Activated naive CD4-positive, alpha-beta T cell treated with anti-CD3 and anti-CD28 coated beads, Interleukin-2, amount 50 U/mL, for 24 hours (primary cell): ENCODE measurements at regions not wholly inside any gene's neighbourhood (a gene's known extent, or its start where the extent isn't known, plus 50 kb on each side); places are given as distances from the start of the nearest gene placed in this dataset.
"Not testable (repeated sequence)": the region's sequence is repeated elsewhere in the genome, so short reads cannot be mapped to it uniquely, and the experiment has no call there.

Experiments used
- H3K27ac Mint-ChIP-seq: one replicate; pipeline ENCODE4 v1.8.0; 2021; ENCODE audit warnings: mild to moderate bottlenecking, mixed read lengths
- H3K27me3 Mint-ChIP-seq: one replicate; pipeline ENCODE4 v1.8.0; 2021; ENCODE audit warnings: mixed read lengths
- H3K36me3 Mint-ChIP-seq: one replicate; pipeline ENCODE4 v1.8.0; 2021; ENCODE audit warnings: mixed read lengths
- H3K4me1 Mint-ChIP-seq: one replicate; pipeline ENCODE4 v1.8.0; 2021; ENCODE audit warnings: mixed read lengths
- H3K4me3 Mint-ChIP-seq: one replicate; pipeline ENCODE4 v1.8.0; 2021; ENCODE audit warnings: mild to moderate bottlenecking, mixed read lengths
- H3K9me3 Mint-ChIP-seq: one replicate; pipeline ENCODE4 v1.8.0; 2021; ENCODE audit warnings: mixed read lengths

GRCh38 chr10:4623757-4624420 lies 202.1 kb upstream of the AKR1E2 start:
- Mint-ChIP-seq H3K4me1 (no peaks in the 10 kb centered on the region), H3K4me3 (no peak overlapping the region), H3K27me3 (peaks cover 3% of the 10 kb centered on the region), H3K36me3 (no peaks in the 10 kb centered on the region), H3K27ac (no peak overlapping the region), H3K9me3 (peaks cover 4% of the 10 kb centered on the region)

- Mint-ChIP-seq H3K4me3 (no peak overlapping the region), H3K27me3 (peaks cover 3% of the 10 kb centered on the region), H3K36me3 (no peaks in the 10 kb centered on the region), H3K9me3 (peaks cover 4% of the 10 kb centered on the region), H3K27ac (no peak overlapping the region), H3K4me1 (no peaks in the 10 kb centered on the region)
Measured at GRCh38 chr10:4623200-4623599, 202.8 kb upstream of the AKR1E2 start.

GRCh38 chr10:4622384-4622783 lies 203.6 kb upstream of the AKR1E2 start:
- Mint-ChIP-seq H3K27ac (no peak overlapping the region), H3K4me1 (no peaks in the 10 kb centered on the region), H3K4me3 (no peak overlapping the region), H3K36me3 (no peaks in the 10 kb centered on the region), H3K9me3 (no peaks in the 10 kb centered on the region), H3K27me3 (peaks cover 5% of the 10 kb centered on the region)

GRCh38 chr10:4617589-4617988 lies 208.4 kb upstream of the AKR1E2 start:
- H3K27ac Mint-ChIP-seq: no peak overlapping the region
- no peak overlapping the region for H3K4me3 Mint-ChIP-seq
- H3K27me3 Mint-ChIP-seq: peaks cover 5% of the 10 kb centered on the region
- peaks cover 9% of the 10 kb centered on the region for H3K9me3 Mint-ChIP-seq
- H3K36me3 Mint-ChIP-seq: peaks cover 3% of the 10 kb centered on the region
- no peaks in the 10 kb centered on the region for H3K4me1 Mint-ChIP-seq

- Mint-ChIP-seq H3K4me3 (no peak overlapping the region), H3K27ac (no peak overlapping the region), H3K9me3 (peaks cover 9% of the 10 kb centered on the region), H3K36me3 (peaks cover 3% of the 10 kb centered on the region), H3K27me3 (peaks cover 7% of the 10 kb centered on the region), H3K4me1 (no peaks in the 10 kb centered on the region)
Measured at GRCh38 chr10:4615042-4615441, 211.0 kb upstream of the AKR1E2 start.

- Mint-ChIP-seq H3K27me3 (peaks cover 7% of the 10 kb centered on the region), H3K4me1 (no peaks in the 10 kb centered on the region), H3K4me3 (no peak overlapping the region), H3K36me3 (no peaks in the 10 kb centered on the region), H3K27ac (no peak overlapping the region), H3K9me3 (no peaks in the 10 kb centered on the region)
Measured at GRCh38 chr10:4609251-4609650, 216.8 kb upstream of the AKR1E2 start.

GRCh38 chr10:4607681-4608080 lies 218.3 kb upstream of the AKR1E2 start:
- Mint-ChIP-seq H3K27ac (no peak overlapping the region), H3K4me1 (no peaks in the 10 kb centered on the region), H3K9me3 (no peaks in the 10 kb centered on the region), H3K27me3 (peaks cover 4% of the 10 kb centered on the region), H3K4me3 (no peak overlapping the region), H3K36me3 (no peaks in the 10 kb centered on the region)

GRCh38 chr10:4606856-4607636 lies 219.0 kb upstream of the AKR1E2 start:
- Mint-ChIP-seq H3K9me3 (no peaks in the 10 kb centered on the region), H3K4me1 (no peaks in the 10 kb centered on the region), H3K4me3 (no peak overlapping the region), H3K27ac (no peak overlapping the region), H3K27me3 (peaks cover 4% of the 10 kb centered on the region), H3K36me3 (no peaks in the 10 kb centered on the region)

- no peak overlapping the region for H3K27ac Mint-ChIP-seq
- no peaks in the 10 kb centered on the region for H3K36me3 Mint-ChIP-seq
- H3K9me3 Mint-ChIP-seq: no peaks in the 10 kb centered on the region
- no peak overlapping the region for H3K4me3 Mint-ChIP-seq
- peaks cover 2% of the 10 kb centered on the region for H3K27me3 Mint-ChIP-seq
- no peaks in the 10 kb centered on the region for H3K4me1 Mint-ChIP-seq
Measured at GRCh38 chr10:4602764-4603491, 223.1 kb upstream of the AKR1E2 start.

GRCh38 chr10:4599471-4599870 lies 226.5 kb upstream of the AKR1E2 start:
- H3K36me3 Mint-ChIP-seq: no peaks in the 10 kb centered on the region
- no peak overlapping the region for H3K27ac Mint-ChIP-seq
- H3K27me3 Mint-ChIP-seq: peaks cover 2% of the 10 kb centered on the region
- no peak overlapping the region for H3K4me3 Mint-ChIP-seq
- no peaks in the 10 kb centered on the region for H3K4me1 Mint-ChIP-seq
- H3K9me3 Mint-ChIP-seq: no peaks in the 10 kb centered on the region

GRCh38 chr10:4597898-4598297 lies 228.1 kb upstream of the AKR1E2 start:
- H3K9me3 Mint-ChIP-seq, H3K4me1 Mint-ChIP-seq: not testable (repeated sequence)

GRCh38 chr10:4596951-4597350 lies 229.1 kb upstream of the AKR1E2 start:
- Mint-ChIP-seq H3K9me3 (no peaks in the 10 kb centered on the region), H3K36me3 (no peaks in the 10 kb centered on the region), H3K4me1 (no peaks in the 10 kb centered on the region), H3K27me3 (peaks cover 2% of the 10 kb centered on the region), H3K27ac (no peak overlapping the region), H3K4me3 (no peak overlapping the region)

More at GRCh38 chr10:4597898-4598297, 228.1 kb upstream of the AKR1E2 start:
- not testable (repeated sequence) for H3K36me3 Mint-ChIP-seq, H3K27ac Mint-ChIP-seq, H3K27me3 Mint-ChIP-seq, H3K4me3 Mint-ChIP-seq

GRCh38 chr10:4595719-4596319 lies 230.2 kb upstream of the AKR1E2 start:
- Mint-ChIP-seq H3K27ac (no peak overlapping the region), H3K4me1 (no peaks in the 10 kb centered on the region), H3K27me3 (peaks cover 2% of the 10 kb centered on the region), H3K4me3 (no peak overlapping the region), H3K36me3 (no peaks in the 10 kb centered on the region), H3K9me3 (no peaks in the 10 kb centered on the region)

- Mint-ChIP-seq H3K27ac (no peak overlapping the region), H3K27me3 (peaks cover 2% of the 10 kb centered on the region), H3K4me3 (no peak overlapping the region), H3K9me3 (no peaks in the 10 kb centered on the region), H3K4me1 (no peaks in the 10 kb centered on the region), H3K36me3 (no peaks in the 10 kb centered on the region)
Measured at GRCh38 chr10:4590807-4591206, 235.2 kb upstream of the AKR1E2 start.

- Mint-ChIP-seq H3K36me3 (no peaks in the 10 kb centered on the region), H3K4me3 (no peak overlapping the region), H3K9me3 (no peaks in the 10 kb centered on the region), H3K4me1 (no peaks in the 10 kb centered on the region), H3K27ac (no peak overlapping the region), H3K27me3 (peaks cover 2% of the 10 kb centered on the region)
Measured at GRCh38 chr10:4588824-4589223, 237.2 kb upstream of the AKR1E2 start.

GRCh38 chr10:4587466-4587865 lies 238.5 kb upstream of the AKR1E2 start:
- Mint-ChIP-seq H3K4me1 (no peaks in the 10 kb centered on the region), H3K36me3 (no peaks in the 10 kb centered on the region), H3K27ac (no peak overlapping the region), H3K27me3 (peaks cover 5% of the 10 kb centered on the region), H3K4me3 (no peak overlapping the region), H3K9me3 (no peaks in the 10 kb centered on the region)
